Ovary (tissue), 7 donors: ENCODE measurements at regions not wholly inside any gene's neighbourhood (a gene's known extent, or its start where the extent isn't known, plus 50 kb on each side); places are given as distances from the start of the nearest gene placed in this dataset.

ENCODE experiments used
- DNase-seq, 5 donors: peaks; one replicate each; pipeline ENCODE4 v3.0.0-alpha.2; 2019 to 2020
- H3K27ac ChIP-seq, 2 donors: fragments of 200-600 bp; one replicate each; pipeline versions ENCODE4 v1.5.1 to v1.8.0; 2019 to 2022
- H3K27me3 ChIP-seq: fragments of 200-600 bp; one replicate; pipeline ENCODE4 v1.8.0; 2022
- H3K36me3 ChIP-seq: fragments of 200-600 bp; sonication (generic); one replicate; pipeline ENCODE4 v1.5.1; 2019
- H3K4me1 ChIP-seq: one replicate; pipeline ENCODE4 v1.8.1; 2013; ENCODE audit warnings: mild to moderate bottlenecking, moderate library complexity; ENCODE audit not compliant: insufficient read depth
- H3K4me3 ChIP-seq: fragments of 200-600 bp; sonication (generic); one replicate; pipeline ENCODE4 v1.5.1; 2017
- H3K9me3 ChIP-seq, 2 donors: fragments of 200-600 bp in 1 of 2; sonication (generic) in 1 of 2; one replicate each; pipeline versions ENCODE4 v1.5.1 to v1.8.1; 2013 to 2019; ENCODE audit warnings: mild to moderate bottlenecking in 1 of 2, moderate library complexity in 1 of 2
- CTCF ChIP-seq, 3 donors: fragments of 450-650 bp in 2 of 3; fragments of 200-600 bp in 1 of 3; IDR thresholded peaks; one replicate each; pipeline versions ENCODE4 v1.5.1 to v1.8.0; 2016 to 2022; ENCODE audit warnings: antibody characterized with exemption in 3 of 3, mild to moderate bottlenecking in 1 of 3
- EP300 ChIP-seq: sonication (generic); formaldehyde crosslinking; IDR thresholded peaks from one replicate; pipeline ENCODE4 v1.6.1; 2017; ENCODE audit warnings: antibody characterized with exemption
- POLR2A ChIP-seq: fragments of 450-650 bp; IDR thresholded peaks from one replicate; pipeline ENCODE4 v1.6.1; 2017; ENCODE audit warnings: antibody characterized with exemption, mild to moderate bottlenecking, moderate library complexity
- WGBS, 3 donors: extraction: QIAGEN DNeasy Blood & Tissue Kit in 1 of 3; methylation state at CpG; one replicate each; pipeline versions ENCODE4 v1.1.5 to v1.1.7; 2013 to 2017; 5-methylcytosine and 5-hydroxymethylcytosine counted together
- intact Hi-C, 4 donors: fragments of 100-400 bp; cut with DNase I; formaldehyde crosslinking; loops; one replicate each; pipeline versions ENCODE4 v1.11.0 to v1.15.1; 2022 to 2023
- donor health status: DM: no; HTN: no; CAD: no; lungs with moderate emphysema.
- donor health status: DM: no; HTN: no; CAD: no.
- donor health status: Bipolar disorder and iron deficiency.
- donor health status: DM: no; HTN: no; CAD: no.
- donor health status: DM: yes; HTN: yes; CAD: no.

GRCh38 chr5:124416627-124417026 lies 329.8 kb downstream of the ZNF608 start:
- Histone ChIP-seq H3K27me3 (no peaks in the 10 kb centered on the region), H3K4me3 (no peak overlapping the region), H3K4me1 (no peaks in the 10 kb centered on the region), H3K36me3 (no peaks in the 10 kb centered on the region), H3K9me3 (no peaks in the 10 kb centered on the region), H3K27ac (no peak overlapping the region)
- TF ChIP-seq EP300 = no peak
- no peak for TF ChIP-seq POLR2A
- TF ChIP-seq CTCF (IDR thresholded peaks at IDR 0.05) = no peak
- WGBS, 3 donors = 96 to 98% (median 97%) methylated on average over 3 of the region's 3 CpGs
- intact Hi-C loops = no loop called here
- DNase-seq = no peak

GRCh38 chr5:124414973-124415372 lies 331.5 kb downstream of the ZNF608 start:
- DNase-seq = no peak
- 94 to 99% (median 95%) methylated on average over 3 of the region's 3 CpGs for WGBS, 3 donors
- Histone ChIP-seq H3K27me3 (no peaks in the 10 kb centered on the region), H3K27ac (no peak overlapping the region), H3K4me3 (no peak overlapping the region), H3K4me1 (no peaks in the 10 kb centered on the region), H3K9me3 (no peaks in the 10 kb centered on the region), H3K36me3 (no peaks in the 10 kb centered on the region)
- TF ChIP-seq POLR2A = no peak
- TF ChIP-seq CTCF (IDR thresholded peaks at IDR 0.05) = no peak
- no peak for TF ChIP-seq EP300
- intact Hi-C loops = no loop called here

- WGBS, 3 donors = 91 to 95% (median 91%) methylated on average over 3 of the region's 3 CpGs
- Histone ChIP-seq H3K4me1 (no peaks in the 10 kb centered on the region), H3K36me3 (no peaks in the 10 kb centered on the region), H3K27me3 (no peaks in the 10 kb centered on the region), H3K9me3 (no peaks in the 10 kb centered on the region), H3K27ac (no peak overlapping the region), H3K4me3 (no peak overlapping the region)
- intact Hi-C loops = no loop called here
- TF ChIP-seq EP300 (no peak), CTCF (IDR thresholded peaks at IDR 0.05) (no peak), POLR2A (no peak)
- DNase-seq = no peak
Measured at GRCh38 chr5:124410539-124411488, 335.6 kb downstream of the ZNF608 start.

GRCh38 chr5:124408738-124409453 lies 337.5 kb downstream of the ZNF608 start:
- no peak for TF ChIP-seq EP300
- no peak for TF ChIP-seq POLR2A
- no peak for TF ChIP-seq CTCF (IDR thresholded peaks at IDR 0.05)
- no peak for DNase-seq
- intact Hi-C loops = no loop called here
- Histone ChIP-seq H3K27ac (no peak overlapping the region), H3K27me3 (no peaks in the 10 kb centered on the region), H3K9me3 (no peaks in the 10 kb centered on the region), H3K36me3 (no peaks in the 10 kb centered on the region), H3K4me1 (no peaks in the 10 kb centered on the region), H3K4me3 (no peak overlapping the region)
- WGBS, 3 donors = 31 to 37% (median 35%) methylated on average over 10 of the region's 10 CpGs
